Activated CD4-positive, alpha-beta T cell treated with anti-CD3 and anti-CD28 coated beads for 36 hours (primary cell): ENCODE measurements at regions not wholly inside any gene's neighbourhood (a gene's known extent, or its start where the extent isn't known, plus 50 kb on each side); places are given as distances from the start of the nearest gene placed in this dataset.
A peak's percentile ranks its signal among the peaks of the same experiment; 100 is the strongest.

Source experiments
- ATAC-seq: fragments of 200-7000 bp; cut with Tn5 transposase; one replicate; pipeline ENCODE4 v1.10.0; 2021; ENCODE audit warnings: mild to moderate bottlenecking, moderate library complexity
- CTCF ChIA-PET: fragments of 350-600 bp; sonication (Branson Sonifier 250); formaldehyde crosslinking; loops from one replicate; lab custom pipeline; 2021; ENCODE audit warnings: antibody characterized with exemption; lab: Charles Lee
- POLR2A ChIA-PET: fragments of 350-600 bp; sonication (Branson Sonifier 250); formaldehyde crosslinking; loops from one replicate; lab custom pipeline; 2021; ENCODE audit warnings: antibody characterized with exemption, inconsistent platforms; lab: Charles Lee
- DNase-seq: peaks from one replicate; pipeline ENCODE4 v3.0.0-alpha.2; 2020
- H3K27ac Mint-ChIP-seq: one replicate; pipeline ENCODE4 v1.8.0; 2021; ENCODE audit warnings: mixed read lengths
- H3K27me3 Mint-ChIP-seq: one replicate; pipeline ENCODE4 v1.8.0; 2021; ENCODE audit warnings: mixed read lengths
- H3K36me3 Mint-ChIP-seq: one replicate; pipeline ENCODE4 v1.8.0; 2021; ENCODE audit warnings: low read depth, mixed read lengths
- H3K4me1 Mint-ChIP-seq: one replicate; pipeline ENCODE4 v1.8.0; 2021; ENCODE audit warnings: mixed read lengths
- H3K4me3 Mint-ChIP-seq: one replicate; pipeline ENCODE4 v1.8.0; 2021; ENCODE audit warnings: mild to moderate bottlenecking, moderate library complexity, mixed read lengths
- H3K9me3 Mint-ChIP-seq: one replicate; pipeline ENCODE4 v1.8.0; 2021; ENCODE audit warnings: low read depth, mixed read lengths
- intact Hi-C, 2 experiments: fragments of 100-400 bp; cut with DNase I in 1 of 2; cut with micrococcal nuclease in 1 of 2; formaldehyde crosslinking; loops; one replicate each; pipeline versions ENCODE4 v1.14.2 to v1.15.1; 2022 to 2024; cut with DNase I, micrococcal nuclease

DNA sequence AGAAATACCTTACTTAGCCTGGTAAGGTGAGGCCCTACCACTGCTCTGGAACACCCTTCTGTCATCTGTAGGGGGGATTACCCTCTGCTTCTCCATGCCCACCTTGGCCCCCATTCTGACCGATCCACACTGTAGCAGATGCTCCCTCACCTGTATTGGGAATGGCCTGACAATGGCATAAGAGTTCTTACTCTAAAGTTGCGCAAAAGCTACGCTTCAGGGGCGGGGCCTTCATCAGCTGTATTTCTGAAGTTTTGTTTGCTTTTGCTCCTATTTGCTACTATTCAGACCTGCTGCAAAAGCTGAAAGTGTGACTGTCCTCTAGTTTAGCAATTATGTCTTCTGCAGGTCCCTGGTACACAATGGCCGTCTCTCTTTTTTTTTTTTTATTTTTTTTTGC is 252.6 kb downstream of the TLE3 start:
- CTCF ChIA-PET, result interaction anchor here (0.6 to 1.6 kb wide), 4 partner anchors 102 to 833 kb away, joined by 3 to 4 read pairs (median 3); no protein-coding TSS in a partner anchor
- H3K9me3 Mint-ChIP-seq, result no peaks in the 10 kb centered on the region

GRCh38 chr15:69847625-69848024 is 250.1 kb downstream of the TLE3 start:
- ATAC-seq (no peak), DNase-seq (no peak)
- ChIA-PET CTCF (no interaction called here), POLR2A (interaction anchor here (0.6 kb wide), 1 partner anchor 23 kb away, joined by 6 read pairs; no protein-coding TSS in a partner anchor)
- Mint-ChIP-seq H3K27ac (no peak overlapping the region), H3K27me3 (peaks cover 5% of the 10 kb centered on the region), H3K36me3 (no peaks in the 10 kb centered on the region), H3K4me1 (peaks cover 6% of the 10 kb centered on the region), H3K4me3 (no peak overlapping the region), H3K9me3 (no peaks in the 10 kb centered on the region)
- intact Hi-C loops, result no loop called here

More for the DNA sequence above, 252.6 kb downstream of the TLE3 start:
- no peaks in the 10 kb centered on the region for H3K36me3 Mint-ChIP-seq
- H3K27me3 Mint-ChIP-seq, result peaks cover 5% of the 10 kb centered on the region
- intact Hi-C loops, result no loop called here
- ATAC-seq (no peak), DNase-seq (no peak)
- no peak overlapping the region for H3K27ac Mint-ChIP-seq
- H3K4me1 Mint-ChIP-seq, result peaks cover 6% of the 10 kb centered on the region
- H3K4me3 Mint-ChIP-seq, result no peak overlapping the region
- POLR2A ChIA-PET, result interaction anchor here (0.6 to 0.7 kb wide), 2 partner anchors 23 to 93 kb away, joined by 4 read pairs; no protein-coding TSS in a partner anchor

DNA sequence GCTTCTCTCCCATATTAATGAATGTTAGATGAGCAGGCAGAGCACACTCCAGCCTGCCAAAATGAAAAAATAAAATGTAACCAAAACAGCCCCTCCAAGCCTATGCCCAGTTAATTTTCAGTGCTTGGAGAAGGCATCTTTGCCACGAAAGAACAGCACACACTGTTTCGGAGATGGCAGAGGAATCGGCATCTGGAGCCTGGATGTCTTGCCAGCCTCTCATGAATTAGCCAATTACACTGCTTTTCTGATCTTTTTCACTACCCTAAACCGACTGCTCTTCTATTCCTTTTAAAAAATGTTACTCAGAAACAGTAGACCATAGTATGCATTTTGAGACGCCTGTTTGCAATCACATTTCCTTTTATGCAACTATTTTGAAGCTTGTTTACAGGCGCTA is 249.6 kb downstream of the TLE3 start:
- H3K4me3 Mint-ChIP-seq, result no peak overlapping the region
- H3K36me3 Mint-ChIP-seq, result no peaks in the 10 kb centered on the region
- ATAC-seq, result no peak
- H3K27me3 Mint-ChIP-seq, result peaks cover 3% of the 10 kb centered on the region
- peaks cover 6% of the 10 kb centered on the region for H3K4me1 Mint-ChIP-seq
- no peak overlapping the region for H3K27ac Mint-ChIP-seq
- intact Hi-C loops, result no loop called here
- H3K9me3 Mint-ChIP-seq, result no peaks in the 10 kb centered on the region
- ChIA-PET POLR2A (no interaction called here), CTCF (no interaction called here)
- DNase-seq, result no peak

GRCh38 chr15:69848551-69849231 is 249.0 kb downstream of the TLE3 start:
- intact Hi-C loops, result no loop called here
- peaks cover 1% of the 10 kb centered on the region for H3K27me3 Mint-ChIP-seq
- no peaks in the 10 kb centered on the region for H3K36me3 Mint-ChIP-seq
- H3K4me1 Mint-ChIP-seq, result peaks cover 6% of the 10 kb centered on the region
- CTCF ChIA-PET, result no interaction called here
- H3K27ac Mint-ChIP-seq, result no peak overlapping the region
- DNase-seq, result no peak
- H3K4me3 Mint-ChIP-seq, result no peak overlapping the region
- peak; percentile 47 for ATAC-seq
- no peaks in the 10 kb centered on the region for H3K9me3 Mint-ChIP-seq
- POLR2A ChIA-PET, result no interaction called here

DNA sequence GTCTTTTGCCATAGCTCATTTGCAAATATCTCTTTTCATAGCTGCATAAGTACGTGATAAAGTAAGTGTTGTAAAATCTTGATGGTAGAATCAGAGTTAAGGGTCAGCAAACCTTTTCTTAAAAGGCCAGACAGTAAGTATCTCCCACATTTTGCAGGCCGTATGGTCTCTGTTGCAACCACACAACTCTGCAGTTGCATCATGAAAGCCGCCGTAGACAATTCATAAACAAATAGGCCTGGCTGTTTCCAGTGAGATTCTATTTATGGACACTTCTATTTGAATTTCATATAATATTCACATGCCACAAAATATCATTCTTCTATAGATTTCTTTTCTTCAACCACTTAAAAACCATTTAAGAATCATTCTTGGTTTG is 248.5 kb downstream of the TLE3 start:
- H3K36me3 Mint-ChIP-seq, result no peaks in the 10 kb centered on the region
- H3K4me3 Mint-ChIP-seq, result no peak overlapping the region
- DNase-seq (no peak), ATAC-seq (no peak)
- ChIA-PET POLR2A (no interaction called here), CTCF (interaction anchor here (0.9 kb wide), 1 partner anchor 9 kb away, joined by 3 read pairs; no protein-coding TSS in a partner anchor)
- H3K27ac Mint-ChIP-seq, result no peak overlapping the region
- intact Hi-C loops, result no loop called here
- H3K27me3 Mint-ChIP-seq, result no peaks in the 10 kb centered on the region
- H3K9me3 Mint-ChIP-seq, result no peaks in the 10 kb centered on the region
- H3K4me1 Mint-ChIP-seq, result peaks cover 6% of the 10 kb centered on the region

DNA sequence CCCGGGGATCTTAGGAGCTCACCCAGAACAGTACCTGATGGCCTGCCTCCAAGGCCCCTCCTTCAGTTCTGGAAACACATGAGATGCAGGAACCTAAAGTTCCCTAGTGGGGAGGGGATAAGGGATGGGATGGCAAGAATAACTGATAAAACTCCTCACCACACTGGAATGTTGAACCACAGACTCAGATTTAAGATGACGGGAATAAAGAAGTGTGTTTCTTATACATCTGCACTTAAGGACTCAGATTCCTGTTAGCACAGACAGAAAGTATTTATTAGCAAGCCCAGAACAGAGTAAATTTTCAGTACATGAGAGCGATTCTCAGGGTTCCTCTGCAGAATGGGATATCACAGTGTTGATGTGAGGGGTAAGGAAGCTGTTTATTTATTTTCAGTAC is 245.2 kb downstream of the TLE3 start:
- no peak for ATAC-seq
- POLR2A ChIA-PET, result no interaction called here
- CTCF ChIA-PET, result interaction anchor here (0.7 kb wide), 1 partner anchor 255 kb away, joined by 3 read pairs; no protein-coding TSS in a partner anchor
- Mint-ChIP-seq H3K9me3 (no peaks in the 10 kb centered on the region), H3K36me3 (no peaks in the 10 kb centered on the region), H3K27me3 (no peaks in the 10 kb centered on the region), H3K4me3 (no peak overlapping the region), H3K4me1 (peaks cover 10% of the 10 kb centered on the region), H3K27ac (no peak overlapping the region)
- intact Hi-C loops, result no loop called here
- no peak for DNase-seq

DNA sequence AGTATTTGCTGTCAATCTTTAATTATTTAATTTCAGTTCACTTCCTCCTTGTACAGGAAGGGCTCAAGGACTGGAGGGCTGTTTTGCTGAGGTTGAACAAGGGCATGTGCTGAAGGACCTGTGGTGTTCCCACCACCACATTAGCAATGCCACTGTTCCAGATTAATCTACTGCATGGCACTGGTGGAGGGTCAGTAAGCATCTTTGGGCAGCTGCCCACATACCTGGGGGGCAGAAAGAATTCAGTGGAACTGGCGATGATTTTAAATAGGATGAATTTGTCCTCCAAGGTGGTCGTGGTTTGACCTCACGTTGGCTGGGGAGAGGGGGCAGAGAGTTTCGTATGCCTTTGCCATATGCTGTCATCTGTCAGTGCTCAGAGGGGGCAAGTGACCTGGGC is 244.8 kb downstream of the TLE3 start:
- intact Hi-C loops, result no loop called here
- ATAC-seq (no peak), DNase-seq (no peak)
- Mint-ChIP-seq H3K36me3 (no peaks in the 10 kb centered on the region), H3K4me1 (peaks cover 14% of the 10 kb centered on the region), H3K9me3 (no peaks in the 10 kb centered on the region), H3K4me3 (no peak overlapping the region), H3K27ac (no peak overlapping the region), H3K27me3 (no peaks in the 10 kb centered on the region)
- ChIA-PET CTCF (interaction anchor here (0.7 kb wide), 1 partner anchor 256 kb away, joined by 3 read pairs; no protein-coding TSS in a partner anchor), POLR2A (no interaction called here)

- CTCF ChIA-PET, result no interaction called here
- H3K9me3 Mint-ChIP-seq, result no peaks in the 10 kb centered on the region
- peaks cover 14% of the 10 kb centered on the region for H3K4me1 Mint-ChIP-seq
- no peak overlapping the region for H3K27ac Mint-ChIP-seq
- no peak overlapping the region for H3K4me3 Mint-ChIP-seq
- H3K27me3 Mint-ChIP-seq, result no peaks in the 10 kb centered on the region
- no peak for DNase-seq
- intact Hi-C loops, result no loop called here
- H3K36me3 Mint-ChIP-seq, result no peaks in the 10 kb centered on the region
- ATAC-seq, result no peak
- POLR2A ChIA-PET, result no interaction called here
Observed at GRCh38 chr15:69853544-69853951, 244.2 kb downstream of the TLE3 start.

DNA sequence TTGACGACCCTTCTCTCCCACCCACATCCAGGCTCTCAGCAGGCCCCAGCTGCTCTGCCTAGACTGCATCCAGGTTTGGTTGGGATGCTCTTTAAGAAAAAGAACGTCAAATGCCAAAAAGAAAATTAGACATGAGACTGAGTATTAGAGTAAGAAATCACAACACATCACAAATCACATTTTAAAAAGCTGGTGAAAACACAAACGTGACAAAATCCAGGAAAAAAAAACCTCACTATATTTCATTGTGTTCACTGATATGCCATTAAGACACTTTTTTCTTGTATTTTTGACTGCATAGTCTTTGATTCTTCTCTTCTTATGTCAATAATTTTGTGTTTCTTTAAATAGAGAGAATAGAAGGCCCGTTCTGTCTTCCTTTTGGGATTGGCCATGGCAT is 243.7 kb downstream of the TLE3 start:
- Mint-ChIP-seq H3K27ac (no peak overlapping the region), H3K4me3 (no peak overlapping the region), H3K9me3 (no peaks in the 10 kb centered on the region), H3K4me1 (peaks cover 13% of the 10 kb centered on the region), H3K27me3 (no peaks in the 10 kb centered on the region), H3K36me3 (no peaks in the 10 kb centered on the region)
- ChIA-PET POLR2A (no interaction called here), CTCF (no interaction called here)
- no peak for ATAC-seq
- no peak for DNase-seq
- intact Hi-C loops, result no loop called here

- no peaks in the 10 kb centered on the region for H3K36me3 Mint-ChIP-seq
Observed at GRCh38 chr15:69854521-69855181, 243.1 kb downstream of the TLE3 start.

DNA sequence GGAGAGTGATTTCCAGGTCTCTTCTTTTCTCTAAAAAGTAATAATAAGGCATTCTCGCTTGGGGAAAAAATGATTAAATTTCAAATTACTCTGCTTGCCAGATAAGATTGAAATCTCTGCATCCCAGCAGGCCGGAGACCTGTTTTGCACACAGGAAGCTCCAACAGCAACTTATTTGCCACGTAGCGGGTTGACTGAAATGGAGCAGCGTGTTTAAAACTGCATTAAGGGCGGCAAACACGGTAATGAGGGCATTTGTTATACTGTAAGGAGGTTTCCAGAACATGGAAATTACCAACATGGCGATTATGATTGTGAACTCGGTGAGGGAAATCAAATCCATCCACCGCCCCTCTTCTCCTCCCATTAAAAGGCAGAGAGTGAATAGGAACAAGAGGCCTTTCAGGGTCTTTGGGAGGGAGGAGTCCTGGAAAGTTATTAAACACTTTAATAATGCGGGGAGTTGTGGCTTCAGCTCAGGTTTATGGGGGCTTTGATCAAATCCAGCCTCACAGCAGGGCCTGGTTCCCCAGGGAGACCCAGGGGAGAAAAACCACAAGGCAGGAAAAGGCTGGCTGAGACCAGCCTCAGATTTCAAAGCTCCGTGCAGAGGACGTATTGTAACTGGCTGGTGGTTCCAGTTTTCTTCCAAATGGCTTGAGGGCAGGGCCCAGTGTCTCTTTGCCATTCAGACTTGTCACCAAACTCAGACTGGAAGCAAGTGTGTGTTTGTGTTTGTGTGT is 242.3 kb downstream of the TLE3 start:
- H3K4me1 Mint-ChIP-seq, result peaks cover 13% of the 10 kb centered on the region
- no peak overlapping the region for H3K4me3 Mint-ChIP-seq
- H3K36me3 Mint-ChIP-seq, result no peaks in the 10 kb centered on the region
- H3K27ac Mint-ChIP-seq, result no peak overlapping the region
- H3K27me3 Mint-ChIP-seq, result no peaks in the 10 kb centered on the region
- intact Hi-C loops, result no loop called here
- POLR2A ChIA-PET, result no interaction called here
- DNase-seq (no peak), ATAC-seq (no peak)
- no peaks in the 10 kb centered on the region for H3K9me3 Mint-ChIP-seq
- CTCF ChIA-PET, result no interaction called here

More at GRCh38 chr15:69854521-69855181, 243.1 kb downstream of the TLE3 start:
- H3K9me3 Mint-ChIP-seq, result no peaks in the 10 kb centered on the region
- CTCF ChIA-PET, result no interaction called here
- ATAC-seq (no peak), DNase-seq (no peak)
- POLR2A ChIA-PET, result no interaction called here
- peaks cover 13% of the 10 kb centered on the region for H3K4me1 Mint-ChIP-seq
- intact Hi-C loops, result no loop called here
- H3K27me3 Mint-ChIP-seq, result no peaks in the 10 kb centered on the region
- H3K4me3 Mint-ChIP-seq, result no peak overlapping the region
- H3K27ac Mint-ChIP-seq, result no peak overlapping the region
